ENCODE measurements at regions not wholly inside any gene's neighbourhood (a gene's known extent, or its start where the extent isn't known, plus 50 kb on each side); places are given as distances from the start of the nearest gene placed in this dataset.

DNA sequence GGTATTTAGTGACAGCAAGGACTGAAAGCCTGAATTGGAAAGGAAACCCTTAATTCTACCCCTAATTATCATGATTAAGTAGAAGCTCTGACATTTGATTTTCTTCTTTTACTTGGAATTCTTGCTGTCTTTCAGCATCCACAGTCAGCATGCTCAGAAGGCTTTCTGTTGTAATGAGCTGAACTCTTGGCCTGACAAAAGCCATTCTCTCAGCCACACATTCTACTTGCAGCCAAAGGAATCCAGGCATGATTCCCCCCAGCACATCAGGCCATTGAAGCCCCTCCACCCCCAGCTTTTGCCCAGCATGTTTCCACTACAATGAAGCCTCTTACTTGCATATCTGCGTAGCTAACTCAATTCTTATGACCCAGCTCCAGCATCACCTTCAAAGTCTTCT, 94.3 kb upstream of the FRMD4A start:
- no peaks in the 10 kb centered on the region for H3K9me3 ChIP-seq
- intact Hi-C loops (cut with micrococcal nuclease; ENCODE audit: unreplicated experiment): no loop called here
- CTCF ChIA-PET: no interaction called here
- H3K27ac Mint-ChIP-seq (ENCODE audit: unreplicated experiment): no peak overlapping the region
- H3K4me1 ChIP-seq: no peaks in the 10 kb centered on the region
- no peak for DNase-seq
- H3K36me3 Mint-ChIP-seq (ENCODE audit: insufficient read depth, unreplicated experiment): no peaks in the 10 kb centered on the region
- H3K4me3 ChIP-seq (ENCODE audit: low read depth, low read length): no peak overlapping the region
- H3K27me3 ChIP-seq (replicated peaks; ENCODE audit: control insufficient read depth, insufficient read depth, low read length): no peaks in the 10 kb centered on the region
- no TSS peak for BruUV-seq (replicated peaks)
- TF ChIP-seq, protein P1, sequence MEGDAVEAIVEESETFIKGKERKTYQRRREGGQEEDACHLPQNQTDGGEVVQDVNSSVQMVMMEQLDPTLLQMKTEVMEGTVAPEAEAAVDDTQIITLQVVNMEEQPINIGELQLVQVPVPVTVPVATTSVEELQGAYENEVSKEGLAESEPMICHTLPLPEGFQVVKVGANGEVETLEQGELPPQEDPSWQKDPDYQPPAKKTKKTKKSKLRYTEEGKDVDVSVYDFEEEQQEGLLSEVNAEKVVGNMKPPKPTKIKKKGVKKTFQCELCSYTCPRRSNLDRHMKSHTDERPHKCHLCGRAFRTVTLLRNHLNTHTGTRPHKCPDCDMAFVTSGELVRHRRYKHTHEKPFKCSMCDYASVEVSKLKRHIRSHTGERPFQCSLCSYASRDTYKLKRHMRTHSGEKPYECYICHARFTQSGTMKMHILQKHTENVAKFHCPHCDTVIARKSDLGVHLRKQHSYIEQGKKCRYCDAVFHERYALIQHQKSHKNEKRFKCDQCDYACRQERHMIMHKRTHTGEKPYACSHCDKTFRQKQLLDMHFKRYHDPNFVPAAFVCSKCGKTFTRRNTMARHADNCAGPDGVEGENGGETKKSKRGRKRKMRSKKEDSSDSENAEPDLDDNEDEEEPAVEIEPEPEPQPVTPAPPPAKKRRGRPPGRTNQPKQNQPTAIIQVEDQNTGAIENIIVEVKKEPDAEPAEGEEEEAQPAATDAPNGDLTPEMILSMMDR (IDR thresholded peaks at IDR 0.05; ENCODE audit: insufficient read depth in 1 of 2, low read depth in 1 of 2, low read length in 1 of 2, severe bottlenecking in 1 of 2, unreplicated experiment in 1 of 2): no peak
- no peak overlapping the region for H3K4me3 Mint-ChIP-seq (ENCODE audit: unreplicated experiment)
- POLR2A ChIA-PET: no interaction called here
- no peaks in the 10 kb centered on the region for H3K27me3 Mint-ChIP-seq (ENCODE audit: insufficient read depth, unreplicated experiment)
- no peaks in the 10 kb centered on the region for H3K4me1 Mint-ChIP-seq (ENCODE audit: low read depth, unreplicated experiment)
- H3K36me3 ChIP-seq (ENCODE audit: control insufficient read depth, insufficient read depth, low read length): no peaks in the 10 kb centered on the region
- H3K9me3 Mint-ChIP-seq (ENCODE audit: unreplicated experiment): peaks cover 28% of the 10 kb centered on the region

DNA sequence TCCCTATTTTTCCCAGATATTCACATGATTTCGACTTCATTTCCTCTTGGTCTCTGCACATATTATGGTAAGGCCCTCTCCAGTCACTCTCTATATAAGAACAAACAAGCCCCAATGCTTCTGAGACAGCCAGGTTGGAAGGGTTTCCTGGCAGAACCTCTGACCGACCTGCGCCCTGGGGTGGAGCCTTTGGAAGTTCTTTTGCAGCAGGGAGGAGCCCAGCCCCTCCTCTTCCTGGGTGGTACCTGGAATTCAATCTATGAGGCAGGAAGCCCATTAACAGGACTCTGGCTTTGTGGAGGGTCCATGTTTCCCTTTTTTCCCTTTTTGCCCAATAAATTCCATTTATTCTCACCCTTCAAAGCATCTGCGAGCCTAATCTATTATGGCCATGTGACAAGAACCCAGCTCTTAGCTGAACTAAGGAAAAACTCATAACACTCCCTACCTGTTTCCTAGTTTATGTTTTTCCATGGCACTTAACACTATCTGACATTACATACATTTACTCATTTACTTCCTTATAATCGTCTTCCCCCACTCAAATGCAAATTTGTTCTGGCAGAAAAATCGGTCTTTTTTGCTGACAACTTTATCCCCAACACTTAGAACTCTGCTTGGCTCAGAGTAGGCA, 92.5 kb upstream of the FRMD4A start:
- H3K9me3 Mint-ChIP-seq (ENCODE audit: unreplicated experiment): peaks cover 28% of the 10 kb centered on the region
- no peak for DNase-seq
- no TSS peak for BruUV-seq (replicated peaks)
- H3K4me1 ChIP-seq: no peaks in the 10 kb centered on the region; the same call in 1 of the 2 replicates
- intact Hi-C loops (cut with micrococcal nuclease; ENCODE audit: unreplicated experiment): no loop called here
- no peak overlapping the region for H3K4me3 ChIP-seq (ENCODE audit: low read depth, low read length)
- no peaks in the 10 kb centered on the region for H3K36me3 ChIP-seq (ENCODE audit: control insufficient read depth, insufficient read depth, low read length)
- POLR2A ChIA-PET: no interaction called here
- H3K36me3 Mint-ChIP-seq (ENCODE audit: insufficient read depth, unreplicated experiment): no peaks in the 10 kb centered on the region
- no peak overlapping the region for H3K27ac Mint-ChIP-seq (ENCODE audit: unreplicated experiment)
- H3K4me1 Mint-ChIP-seq (ENCODE audit: low read depth, unreplicated experiment): no peaks in the 10 kb centered on the region
- CTCF ChIA-PET: no interaction called here
- H3K9me3 ChIP-seq: no peaks in the 10 kb centered on the region
- no peak overlapping the region for H3K4me3 Mint-ChIP-seq (ENCODE audit: unreplicated experiment)
- H3K27me3 Mint-ChIP-seq (ENCODE audit: insufficient read depth, unreplicated experiment): no peaks in the 10 kb centered on the region
- H3K27me3 ChIP-seq (replicated peaks; ENCODE audit: control insufficient read depth, insufficient read depth, low read length): no peaks in the 10 kb centered on the region
- TF ChIP-seq, protein P1 (IDR thresholded peaks at IDR 0.05; ENCODE audit: insufficient read depth in 1 of 2, low read depth in 1 of 2, low read length in 1 of 2, severe bottlenecking in 1 of 2, unreplicated experiment in 1 of 2): no peak

DNA sequence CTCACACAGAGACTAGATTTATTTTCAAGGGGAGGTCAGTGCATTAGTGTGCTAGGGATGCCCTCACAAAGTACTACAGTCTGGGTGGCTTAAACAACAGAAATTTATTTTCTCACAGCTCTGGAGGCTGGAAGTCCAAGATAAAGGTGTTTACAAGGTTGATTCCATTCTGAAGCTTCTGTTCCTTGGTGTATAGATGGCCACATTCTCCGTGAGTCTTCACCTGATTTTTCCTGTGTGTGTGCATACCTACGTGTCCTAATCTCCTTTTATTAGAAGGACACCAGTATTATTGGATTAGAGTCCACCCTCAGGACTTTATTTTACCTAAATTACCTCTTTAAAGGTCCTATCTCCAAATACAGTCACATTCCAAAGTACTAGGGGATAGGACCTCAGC, 91.7 kb upstream of the FRMD4A start:
- Mint-ChIP-seq H3K9me3 (ENCODE audit: unreplicated experiment) (peaks cover 22% of the 10 kb centered on the region), H3K4me1 (ENCODE audit: low read depth, unreplicated experiment) (peaks cover 5% of the 10 kb centered on the region), H3K27me3 (ENCODE audit: insufficient read depth, unreplicated experiment) (no peaks in the 10 kb centered on the region), H3K36me3 (ENCODE audit: insufficient read depth, unreplicated experiment) (no peaks in the 10 kb centered on the region), H3K27ac (ENCODE audit: unreplicated experiment) (no peak overlapping the region), H3K4me3 (ENCODE audit: unreplicated experiment) (no peak overlapping the region)
- TF ChIP-seq, protein P1 (IDR thresholded peaks at IDR 0.05; ENCODE audit: insufficient read depth in 1 of 2, low read depth in 1 of 2, low read length in 1 of 2, severe bottlenecking in 1 of 2, unreplicated experiment in 1 of 2): no peak
- DNase-seq: no peak
- POLR2A ChIA-PET: no interaction called here
- H3K4me3 ChIP-seq (ENCODE audit: low read depth, low read length): no peak overlapping the region
- no peaks in the 10 kb centered on the region for H3K27me3 ChIP-seq (replicated peaks; ENCODE audit: control insufficient read depth, insufficient read depth, low read length)
- no TSS peak for BruUV-seq (replicated peaks)
- H3K36me3 ChIP-seq (ENCODE audit: control insufficient read depth, insufficient read depth, low read length): no peaks in the 10 kb centered on the region
- H3K4me1 ChIP-seq: peaks cover 8% of the 10 kb centered on the region
- CTCF ChIA-PET: no interaction called here
- intact Hi-C loops (cut with micrococcal nuclease; ENCODE audit: unreplicated experiment): no loop called here
- H3K9me3 ChIP-seq: no peaks in the 10 kb centered on the region

Measured in Caco-2 (cell line).